HG02970 (cell line): ENCODE measurements at regions not wholly inside any gene's neighbourhood (a gene's known extent, or its start where the extent isn't known, plus 50 kb on each side); places are given as distances from the start of the nearest gene placed in this dataset.

Experiments used
- ATAC-seq: cut with Tn5 transposase; IDR thresholded peaks from one replicate; pipeline ENCODE4 v1.9.1; 2021; ENCODE audit warnings: mild to moderate bottlenecking, moderate library complexity, moderate number of reproducible peaks; ENCODE audit not compliant: unreplicated experiment, low FRiP score

DNA sequence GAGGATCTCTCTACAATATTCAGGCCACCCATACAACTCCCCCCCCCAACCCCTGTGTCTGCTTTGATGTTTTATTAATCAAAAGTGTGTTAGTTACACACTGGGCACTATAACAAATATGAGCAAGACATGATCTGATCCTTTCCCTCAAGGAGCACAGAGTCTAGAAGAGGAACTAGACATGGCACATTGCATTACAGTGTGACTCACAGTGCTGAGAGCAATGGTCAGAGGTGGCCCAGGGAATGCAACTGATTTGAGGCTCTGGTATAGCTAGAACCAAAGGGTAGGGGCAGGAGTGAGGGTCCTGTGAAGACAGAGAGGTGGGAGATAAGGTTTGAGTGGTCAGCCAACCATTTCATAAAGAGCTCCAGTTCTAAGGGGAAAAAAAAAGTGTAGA is 539.2 kb downstream of the ACTL7B start:
- ATAC-seq = no peak

- no peak for ATAC-seq
These were observed 539.7 kb downstream of the ACTL7B start for GRCh38 chr9:108316066-108316465.

GRCh38 chr9:108311745-108312144 is 544.0 kb downstream of the ACTL7B start:
- ATAC-seq = no peak

DNA sequence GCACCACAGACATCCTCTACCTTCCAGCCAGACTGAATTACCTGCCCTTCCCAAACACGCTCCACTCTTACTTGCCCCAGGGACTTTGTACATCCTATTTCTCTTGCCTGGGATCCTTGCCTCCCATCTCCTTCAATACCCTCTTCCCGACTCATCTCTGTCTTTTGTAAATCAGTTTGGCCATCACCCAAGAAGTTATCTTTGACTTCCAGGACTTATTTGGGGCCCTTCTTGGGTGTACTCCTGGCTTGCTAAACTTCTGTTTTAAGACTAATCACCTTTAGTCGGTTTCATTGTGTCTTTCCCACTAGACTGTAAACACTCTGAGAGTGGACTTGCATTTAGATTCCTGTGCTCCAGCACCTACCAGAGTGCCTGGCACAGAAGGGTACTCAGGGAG is 545.6 kb downstream of the ACTL7B start:
- ATAC-seq = no peak

DNA sequence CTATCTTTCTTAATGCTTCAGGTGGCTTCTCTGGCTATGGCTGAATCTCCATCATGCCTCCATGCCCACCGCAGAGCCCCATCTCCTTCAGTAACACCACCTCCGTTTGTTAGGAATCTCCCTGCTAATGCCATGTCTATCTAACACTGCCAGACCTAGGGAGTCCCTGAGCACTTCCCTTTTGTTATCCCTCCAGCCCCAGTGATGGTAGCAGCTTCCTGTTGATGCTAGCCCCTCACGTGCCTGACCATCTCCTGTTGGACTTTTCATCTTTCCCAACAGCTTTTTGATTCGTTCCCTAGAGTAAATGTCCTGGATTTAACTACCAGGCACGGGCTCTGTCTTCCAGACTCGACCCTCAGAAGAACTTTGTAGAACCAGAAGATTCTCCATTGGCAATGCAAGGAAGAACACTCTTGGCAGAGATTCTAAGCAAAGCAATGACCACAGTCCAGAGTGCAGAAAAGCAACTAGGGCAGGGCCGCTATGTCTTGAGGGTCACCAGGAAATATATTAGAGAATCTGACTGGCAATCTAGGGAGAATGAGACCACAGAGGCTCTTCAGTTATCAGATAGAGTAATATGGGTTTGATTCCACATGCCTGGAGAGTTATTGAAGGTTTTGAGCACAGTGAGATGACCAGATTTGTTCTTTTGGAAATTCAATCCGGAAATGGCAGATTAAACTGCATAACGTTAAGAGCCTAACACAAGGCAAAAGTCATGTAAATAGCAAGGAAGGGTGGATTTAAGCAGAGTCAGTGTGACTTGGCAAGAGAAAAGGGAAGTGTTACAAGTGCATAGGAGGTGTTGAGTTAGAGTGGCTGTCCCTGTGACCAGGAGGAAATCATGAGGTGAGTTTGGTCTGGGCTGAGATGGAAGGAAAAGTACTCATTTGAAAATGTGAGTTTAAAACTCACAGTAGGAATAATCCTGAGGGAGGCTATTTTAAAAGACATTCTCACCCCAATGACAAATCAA is 555.2 kb downstream of the ACTL7B start:
- ATAC-seq = no peak

DNA sequence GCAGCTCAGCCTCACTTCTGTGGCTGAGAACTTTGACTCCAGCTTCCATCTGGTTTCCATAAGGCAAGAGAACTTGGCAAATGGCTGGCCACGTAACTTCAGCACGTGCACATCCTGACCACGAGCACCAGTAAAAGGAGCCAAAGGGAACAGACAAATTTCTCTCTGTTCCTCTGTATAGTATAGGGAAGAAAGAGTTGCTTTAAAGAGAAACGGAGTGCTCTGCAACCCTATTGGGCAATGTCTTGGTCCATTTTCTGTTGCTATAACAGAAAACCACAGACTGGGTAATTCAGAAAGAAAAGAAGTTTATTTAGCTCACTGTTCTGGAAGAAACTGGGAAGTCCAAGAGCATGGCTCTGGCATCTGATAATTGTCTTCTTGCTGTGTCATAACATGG is 558.7 kb downstream of the ACTL7B start:
- ATAC-seq = no peak

- no peak for ATAC-seq
These were observed 559.7 kb downstream of the ACTL7B start for GRCh38 chr9:108296056-108296455.

- ATAC-seq = no peak
These were observed 564.2 kb downstream of the ACTL7B start for GRCh38 chr9:108291586-108291932.

GRCh38 chr9:108290839-108291585 is 564.8 kb downstream of the ACTL7B start:
- ATAC-seq = no peak

DNA sequence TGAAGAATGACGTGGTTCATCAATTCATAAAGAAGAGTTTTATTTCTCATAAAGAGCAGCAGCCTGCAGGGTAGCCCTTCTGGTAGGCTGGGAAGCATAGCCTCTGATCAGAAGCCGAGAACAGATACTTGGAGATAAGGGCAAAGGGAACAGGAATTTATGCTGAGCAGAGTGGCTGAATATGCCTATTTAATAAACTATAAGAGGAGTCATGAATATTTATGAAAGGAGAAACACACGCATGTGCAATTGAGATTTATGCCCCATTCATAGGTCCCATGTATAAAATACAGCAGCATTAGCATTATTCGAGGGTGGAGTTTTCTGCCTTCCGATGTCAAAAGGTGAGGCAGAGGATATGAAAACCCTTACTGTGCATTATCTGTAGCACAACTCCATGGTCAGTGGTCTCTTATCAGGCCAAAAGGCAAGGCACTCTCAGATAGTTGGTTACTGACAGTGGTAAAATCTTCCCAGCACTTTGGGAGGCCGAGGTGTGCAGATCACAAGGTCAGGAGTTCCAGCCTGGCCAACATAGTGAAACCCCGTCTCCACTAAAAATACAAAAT is 569.1 kb downstream of the ACTL7B start:
- no peak for ATAC-seq

GRCh38 chr9:108283696-108284095 is 572.1 kb downstream of the ACTL7B start:
- ATAC-seq = no peak

DNA sequence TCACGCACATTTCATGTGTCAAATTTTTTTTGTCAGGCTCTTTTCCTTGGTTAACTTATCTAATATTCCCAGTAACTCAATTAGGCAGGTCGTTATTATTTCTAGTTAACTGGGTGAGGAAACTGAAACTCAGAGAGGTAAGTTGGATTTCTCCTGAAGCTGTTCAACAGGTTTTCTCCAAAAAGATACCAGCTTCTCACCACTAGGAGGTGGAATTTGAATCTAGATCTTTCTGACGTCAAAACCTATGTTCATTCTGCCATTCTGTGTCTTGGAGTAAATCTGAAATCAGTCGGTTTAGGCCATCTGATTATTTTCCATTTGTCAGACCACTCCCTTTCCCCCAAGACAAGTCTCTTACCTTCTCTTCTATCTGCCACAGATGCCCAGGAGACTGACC is 572.9 kb downstream of the ACTL7B start:
- no peak for ATAC-seq

- no peak for ATAC-seq
These were observed 574.1 kb downstream of the ACTL7B start for GRCh38 chr9:108281696-108282095.

DNA sequence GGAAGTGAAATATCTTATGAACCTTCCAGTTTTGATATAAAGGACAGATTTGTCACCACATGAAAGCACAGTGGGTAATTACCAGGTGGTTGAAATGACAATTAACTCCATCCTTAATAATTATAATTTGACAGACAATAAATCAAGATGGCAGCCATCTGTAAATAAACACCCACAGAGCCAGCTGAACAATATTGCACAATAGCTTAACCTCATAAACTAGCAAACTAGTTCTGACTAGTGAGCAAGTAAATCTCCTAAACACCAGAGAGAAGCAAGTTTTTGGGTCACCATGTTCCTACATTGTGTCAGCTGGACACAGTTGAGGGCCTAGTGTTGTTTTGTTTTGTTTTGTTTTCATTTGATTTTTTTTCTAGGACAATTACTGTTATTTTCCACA is 577.4 kb downstream of the ACTL7B start:
- ATAC-seq = no peak

DNA sequence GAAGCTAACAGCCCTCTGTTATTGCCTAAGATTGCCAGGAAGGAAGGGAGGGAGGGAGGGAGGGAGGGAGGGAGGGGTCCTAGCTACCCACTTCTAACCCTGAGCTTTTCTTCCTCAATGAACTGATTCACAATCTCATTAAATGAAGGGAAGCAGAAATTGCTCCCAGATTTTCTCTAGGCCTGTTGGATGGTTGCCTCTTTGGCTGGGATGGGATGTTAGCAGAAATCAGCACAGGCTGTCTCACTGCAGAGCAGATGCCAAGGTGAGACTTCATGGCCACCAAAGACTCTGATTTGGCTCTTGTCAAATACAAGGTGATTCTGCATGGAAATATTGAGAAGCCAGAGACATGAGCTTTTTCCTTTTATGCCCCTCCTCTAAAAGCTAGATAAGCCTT is 578.6 kb downstream of the ACTL7B start:
- ATAC-seq = no peak

DNA sequence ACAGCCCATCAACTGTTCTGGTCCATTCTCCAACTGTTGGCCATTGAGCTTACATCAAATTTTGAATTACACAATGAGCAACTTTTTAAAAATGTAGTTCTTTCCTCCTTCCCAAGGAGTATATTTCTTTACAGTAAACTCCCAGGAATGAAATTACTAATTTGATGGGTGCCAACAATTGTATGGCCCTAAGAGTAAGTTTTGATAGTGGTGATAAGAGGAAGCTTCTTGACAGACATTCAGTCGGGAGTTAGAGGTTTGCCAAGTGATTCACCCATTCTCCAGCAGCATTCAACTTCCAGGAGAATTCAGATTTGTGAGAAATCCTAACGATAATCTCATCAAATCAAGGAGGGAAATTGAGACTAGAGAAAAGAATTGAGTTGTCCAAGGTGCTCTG is 579.9 kb downstream of the ACTL7B start:
- no peak for ATAC-seq

GRCh38 chr9:108274971-108275370 is 580.8 kb downstream of the ACTL7B start:
- no peak for ATAC-seq

GRCh38 chr9:108273988-108274387 is 581.8 kb downstream of the ACTL7B start:
- ATAC-seq = no peak

GRCh38 chr9:108272349-108272899 is 583.4 kb downstream of the ACTL7B start:
- ATAC-seq = no peak

GRCh38 chr9:108271646-108272348 is 584.0 kb downstream of the ACTL7B start:
- ATAC-seq = no peak
